HG02678 (cell line): ENCODE measurements at regions not wholly inside any gene's neighbourhood (a gene's known extent, or its start where the extent isn't known, plus 50 kb on each side); places are given as distances from the start of the nearest gene placed in this dataset.

Experiments
- ATAC-seq: cut with Tn5 transposase; IDR thresholded peaks from one replicate; pipeline ENCODE4 v1.9.1; 2021; ENCODE audit warnings: mild to moderate bottlenecking, moderate library complexity; ENCODE audit not compliant: unreplicated experiment

GRCh38 chr4:144902614-144903013 lies 195.4 kb downstream of the ANAPC10 start:
- peak; percentile 40 for ATAC-seq

DNA sequence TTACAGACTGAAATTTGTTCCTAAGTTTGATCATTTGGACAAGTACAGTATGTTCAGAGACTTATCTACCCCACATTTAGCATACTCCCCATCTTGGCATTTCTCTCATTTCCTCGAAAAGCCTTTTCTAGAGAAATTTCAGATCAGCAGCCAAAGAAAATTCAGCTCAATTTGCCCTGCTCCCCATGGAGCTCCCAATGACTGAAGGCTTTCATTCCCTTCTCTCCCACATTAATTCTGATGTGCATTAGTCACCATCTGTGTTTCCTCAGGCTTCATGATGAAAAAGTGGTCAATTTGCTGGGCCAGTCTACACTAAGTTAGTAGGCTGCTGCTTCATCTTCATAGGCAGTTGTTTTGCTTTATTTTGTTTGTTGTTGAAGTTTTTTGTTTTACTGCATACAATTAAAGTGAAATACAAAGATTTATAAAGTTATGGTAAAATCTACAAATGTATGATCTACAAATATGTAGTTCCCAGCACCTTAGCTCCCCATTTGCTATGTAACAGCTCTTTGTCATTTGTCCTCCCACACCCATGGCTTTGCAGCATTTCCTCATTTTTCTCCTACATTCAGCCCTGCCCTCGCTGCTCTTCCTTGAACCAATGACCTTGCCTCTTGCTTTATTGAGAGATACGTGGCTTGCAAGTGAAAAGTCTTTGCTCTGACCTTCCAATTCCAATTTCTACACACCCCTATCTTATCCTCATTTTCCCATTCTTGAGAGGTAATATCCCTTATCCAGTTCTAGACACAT lies 193.9 kb downstream of the ANAPC10 start:
- no peak for ATAC-seq

DNA sequence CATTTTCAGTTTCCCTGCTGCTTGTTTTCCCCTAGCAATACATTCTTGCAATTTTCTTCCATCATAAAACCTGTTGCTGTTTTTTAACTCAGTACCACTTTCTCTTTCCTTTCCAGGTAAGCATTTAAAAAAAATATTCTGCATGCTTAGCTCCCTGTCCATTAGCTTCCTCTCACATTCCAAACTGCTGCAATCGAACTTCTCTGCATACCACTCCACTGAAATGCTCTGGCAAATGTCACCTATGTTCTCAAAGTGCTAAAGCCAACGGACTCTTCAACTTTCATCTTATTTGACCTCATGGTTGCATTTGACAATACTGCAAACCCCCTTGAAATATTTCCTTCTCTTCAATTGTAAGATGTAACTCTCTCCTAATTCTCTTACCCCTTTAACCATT lies 192.7 kb downstream of the ANAPC10 start:
- no peak for ATAC-seq

- peak; percentile 40 for ATAC-seq
Observed at GRCh38 chr4:144906181-144906925, 191.6 kb downstream of the ANAPC10 start.

DNA sequence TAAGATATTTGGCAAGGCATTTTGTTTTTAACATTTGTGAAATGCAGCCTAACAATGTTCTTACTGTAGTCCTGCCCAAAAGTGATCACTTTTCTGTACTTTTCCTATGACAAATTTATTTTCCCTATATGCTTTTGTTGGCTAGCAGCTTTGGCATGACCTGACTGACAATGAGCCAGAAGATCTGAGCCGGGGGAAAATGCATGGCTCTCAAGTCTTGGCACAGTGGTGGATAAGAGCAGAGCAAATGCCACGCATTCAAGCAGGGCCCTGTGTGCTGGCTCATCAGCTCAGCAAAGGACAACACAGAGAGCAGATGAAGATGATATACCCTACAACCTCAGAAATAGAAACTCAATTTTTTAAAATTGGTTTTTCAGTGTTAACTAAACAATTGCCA lies 187.3 kb downstream of the ANAPC10 start:
- no peak for ATAC-seq
